Endothelial cell (in vitro differentiated cells): ENCODE measurements at regions not wholly inside any gene's neighbourhood (a gene's known extent, or its start where the extent isn't known, plus 50 kb on each side); places are given as distances from the start of the nearest gene placed in this dataset.

Experiments used
- DNase-seq: peaks from one replicate; pipeline ENCODE4 v3.0.0; 2021; ENCODE audit warnings: low spot score
- H3K27ac Mint-ChIP-seq: one replicate; pipeline ENCODE4 v1.8.0; 2021; ENCODE audit warnings: mixed read lengths, inconsistent platforms; ENCODE audit not compliant: unreplicated experiment
- H3K27me3 Mint-ChIP-seq: one replicate; pipeline ENCODE4 v1.8.0; 2021; ENCODE audit warnings: mild to moderate bottlenecking, moderate library complexity, mixed read lengths, inconsistent platforms; ENCODE audit not compliant: unreplicated experiment
- H3K36me3 Mint-ChIP-seq: one replicate; pipeline ENCODE4 v1.8.0; 2021; ENCODE audit warnings: mild to moderate bottlenecking, low read depth, mixed read lengths, inconsistent platforms; ENCODE audit not compliant: unreplicated experiment
- H3K4me1 Mint-ChIP-seq: one replicate; pipeline ENCODE4 v1.8.0; 2021; ENCODE audit warnings: mild to moderate bottlenecking, mixed read lengths, inconsistent platforms; ENCODE audit not compliant: unreplicated experiment
- H3K4me3 Mint-ChIP-seq: one replicate; pipeline ENCODE4 v1.8.0; 2021; ENCODE audit warnings: mild to moderate bottlenecking, mixed read lengths, inconsistent platforms; ENCODE audit not compliant: unreplicated experiment
- H3K9me3 Mint-ChIP-seq: one replicate; pipeline ENCODE4 v1.8.0; 2021; ENCODE audit warnings: mixed read lengths, inconsistent platforms; ENCODE audit not compliant: unreplicated experiment
- TF ChIP-seq, protein P1 (sequence below): fragments of 200-600 bp; sonication (generic); IDR thresholded peaks from one replicate; pipeline ENCODE4 v1.5.0; 2021; ENCODE audit warnings: antibody characterized with exemption; ENCODE audit not compliant: unreplicated experiment

DNA sequence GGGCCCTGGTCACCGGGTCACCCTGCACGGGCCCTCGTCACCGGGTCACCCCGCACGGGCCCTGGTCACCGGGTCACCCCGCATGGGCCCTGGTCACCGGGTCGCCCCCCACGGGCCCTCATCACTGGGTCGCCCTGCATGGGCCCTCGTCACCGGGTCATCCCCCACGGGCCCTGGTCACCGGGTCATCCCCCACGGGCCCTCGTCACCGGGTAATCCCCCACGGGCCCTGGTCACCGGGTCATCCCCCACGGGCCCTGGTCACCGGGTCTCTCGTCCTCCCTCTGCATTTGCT is 77.6 kb downstream of the RIPK4 start:
- no peak overlapping the region for H3K27ac Mint-ChIP-seq
- no peaks in the 10 kb centered on the region for H3K9me3 Mint-ChIP-seq
- TF ChIP-seq, protein P1, sequence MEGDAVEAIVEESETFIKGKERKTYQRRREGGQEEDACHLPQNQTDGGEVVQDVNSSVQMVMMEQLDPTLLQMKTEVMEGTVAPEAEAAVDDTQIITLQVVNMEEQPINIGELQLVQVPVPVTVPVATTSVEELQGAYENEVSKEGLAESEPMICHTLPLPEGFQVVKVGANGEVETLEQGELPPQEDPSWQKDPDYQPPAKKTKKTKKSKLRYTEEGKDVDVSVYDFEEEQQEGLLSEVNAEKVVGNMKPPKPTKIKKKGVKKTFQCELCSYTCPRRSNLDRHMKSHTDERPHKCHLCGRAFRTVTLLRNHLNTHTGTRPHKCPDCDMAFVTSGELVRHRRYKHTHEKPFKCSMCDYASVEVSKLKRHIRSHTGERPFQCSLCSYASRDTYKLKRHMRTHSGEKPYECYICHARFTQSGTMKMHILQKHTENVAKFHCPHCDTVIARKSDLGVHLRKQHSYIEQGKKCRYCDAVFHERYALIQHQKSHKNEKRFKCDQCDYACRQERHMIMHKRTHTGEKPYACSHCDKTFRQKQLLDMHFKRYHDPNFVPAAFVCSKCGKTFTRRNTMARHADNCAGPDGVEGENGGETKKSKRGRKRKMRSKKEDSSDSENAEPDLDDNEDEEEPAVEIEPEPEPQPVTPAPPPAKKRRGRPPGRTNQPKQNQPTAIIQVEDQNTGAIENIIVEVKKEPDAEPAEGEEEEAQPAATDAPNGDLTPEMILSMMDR, result no peak
- peaks cover 10% of the 10 kb centered on the region for H3K27me3 Mint-ChIP-seq
- peaks cover 3% of the 10 kb centered on the region for H3K36me3 Mint-ChIP-seq
- DNase-seq, result no peak
- peaks cover 26% of the 10 kb centered on the region for H3K4me1 Mint-ChIP-seq
- no peak overlapping the region for H3K4me3 Mint-ChIP-seq

DNA sequence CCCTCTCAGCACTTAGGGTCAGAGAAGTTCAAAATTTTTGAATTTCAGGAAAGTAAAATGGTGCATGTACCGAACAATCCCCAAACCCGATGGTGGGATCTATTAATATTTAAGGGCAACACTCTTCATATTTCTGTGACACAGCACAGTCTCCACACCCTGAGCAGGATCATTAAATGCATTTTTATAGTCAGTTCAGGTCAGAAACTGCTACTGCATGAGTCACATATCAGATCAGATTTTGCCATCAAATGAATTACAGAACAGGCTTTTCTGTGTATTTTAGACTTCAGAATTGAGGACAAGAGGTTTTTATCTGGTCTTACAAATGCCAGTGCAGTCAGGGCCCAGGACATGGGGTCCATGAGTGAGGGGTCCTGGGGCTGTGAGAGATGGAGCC is 79.2 kb downstream of the RIPK4 start:
- Mint-ChIP-seq H3K4me1 (peaks cover 28% of the 10 kb centered on the region), H3K27me3 (peaks cover 11% of the 10 kb centered on the region), H3K27ac (no peak overlapping the region), H3K9me3 (no peaks in the 10 kb centered on the region), H3K36me3 (peaks cover 3% of the 10 kb centered on the region), H3K4me3 (no peak overlapping the region)
- no peak for DNase-seq
- TF ChIP-seq, protein P1, result no peak

DNA sequence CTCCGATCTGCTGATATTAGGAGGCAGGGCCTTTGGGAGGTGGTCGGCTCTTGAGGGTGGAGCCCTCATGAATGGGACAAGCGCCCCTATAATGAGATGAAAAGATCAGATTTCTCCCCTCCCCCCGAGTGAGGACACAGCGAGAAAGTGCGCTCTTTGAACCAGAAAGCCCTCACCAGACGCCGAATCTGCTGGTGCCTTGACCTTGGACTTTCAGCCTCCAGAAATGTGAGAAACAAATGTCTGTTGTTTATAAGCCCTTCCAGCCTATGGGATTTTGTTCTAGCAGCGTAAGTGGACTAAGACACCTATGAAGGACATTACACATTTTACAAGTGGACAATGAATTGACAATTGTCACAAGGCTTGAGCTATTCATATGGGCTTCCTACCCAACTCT is 80.2 kb downstream of the RIPK4 start:
- no peak overlapping the region for H3K27ac Mint-ChIP-seq
- no peak overlapping the region for H3K4me3 Mint-ChIP-seq
- H3K4me1 Mint-ChIP-seq, result peaks cover 19% of the 10 kb centered on the region
- peaks cover 13% of the 10 kb centered on the region for H3K27me3 Mint-ChIP-seq
- TF ChIP-seq, protein P1, result no peak
- H3K36me3 Mint-ChIP-seq, result peaks cover 3% of the 10 kb centered on the region
- no peak for DNase-seq
- no peaks in the 10 kb centered on the region for H3K9me3 Mint-ChIP-seq

DNA sequence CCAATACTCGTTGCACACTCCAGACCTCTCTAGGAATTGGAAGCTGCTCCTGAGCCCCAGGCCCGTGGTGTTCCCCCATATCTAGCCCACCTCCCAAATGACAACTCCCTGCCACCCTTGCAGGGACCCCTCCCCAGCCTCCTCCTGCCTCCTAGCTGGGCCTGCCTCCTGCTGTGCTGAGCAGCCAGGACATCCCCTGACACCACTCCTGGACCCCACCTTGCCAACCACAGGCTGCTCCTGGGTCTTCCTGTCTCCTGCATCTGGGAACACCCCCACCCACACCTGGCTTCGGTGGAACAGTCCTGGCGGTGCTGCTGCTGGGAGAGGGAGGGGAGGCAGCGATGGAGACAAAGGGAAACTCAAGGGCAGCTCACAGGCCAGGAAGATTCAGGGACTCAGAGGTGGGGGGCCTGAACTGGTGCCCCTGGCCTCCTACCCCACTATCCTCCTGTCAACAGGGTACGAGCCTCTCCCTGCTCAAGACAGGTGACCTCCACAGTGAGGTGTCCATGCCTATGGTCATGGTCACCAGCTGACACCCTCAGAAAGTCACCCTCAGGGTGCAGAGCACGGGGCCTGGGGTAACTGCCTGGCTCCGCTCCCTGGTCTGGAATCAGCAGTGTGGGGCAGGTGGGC is 81.2 kb downstream of the RIPK4 start:
- Mint-ChIP-seq H3K9me3 (no peaks in the 10 kb centered on the region), H3K4me3 (no peak overlapping the region), H3K4me1 (peaks cover 10% of the 10 kb centered on the region), H3K36me3 (peaks cover 3% of the 10 kb centered on the region), H3K27ac (no peak overlapping the region), H3K27me3 (peaks cover 13% of the 10 kb centered on the region)
- DNase-seq, result no peak
- TF ChIP-seq, protein P1, result no peak

DNA sequence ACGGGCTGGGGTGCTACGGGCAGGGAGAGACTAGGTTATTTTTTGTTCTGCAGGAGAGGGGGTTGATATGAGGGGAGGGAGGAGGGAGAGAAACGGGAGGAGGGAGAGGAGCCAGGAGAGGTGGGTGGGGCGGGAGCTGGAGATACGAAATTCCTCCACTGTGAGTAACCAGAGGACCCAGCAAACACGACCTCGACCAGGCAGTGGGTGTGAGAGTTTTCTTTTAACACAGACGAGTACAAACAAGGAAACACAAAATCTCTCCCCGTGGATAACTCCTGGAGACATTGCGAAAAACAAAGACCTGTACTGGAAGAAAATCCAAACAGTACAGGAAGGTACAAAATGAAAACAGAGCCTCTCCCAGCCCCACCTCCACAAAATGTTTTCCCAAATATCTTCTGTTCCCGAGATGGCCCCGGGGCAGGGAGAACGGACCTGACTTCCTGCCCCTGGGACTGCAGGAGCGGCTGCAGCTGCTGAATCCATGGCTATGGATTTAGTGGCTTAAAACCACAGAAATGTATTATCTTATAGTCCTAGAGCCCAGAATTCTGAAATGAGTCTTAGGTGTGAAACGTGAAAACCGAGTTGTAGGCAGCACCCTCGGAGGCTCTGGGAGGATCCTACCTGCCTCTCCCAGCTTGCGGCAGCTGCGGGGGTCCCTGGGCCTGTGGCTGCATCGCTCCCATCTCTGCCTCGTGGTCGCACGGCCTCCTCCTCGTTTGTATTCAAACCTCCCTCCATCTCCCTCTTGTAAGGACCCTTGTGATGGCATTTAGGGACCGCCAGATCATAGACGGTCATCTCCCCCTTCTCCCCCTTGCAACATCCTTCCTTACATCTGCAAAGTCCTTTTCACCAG is 82.2 kb downstream of the RIPK4 start:
- no peaks in the 10 kb centered on the region for H3K9me3 Mint-ChIP-seq
- TF ChIP-seq, protein P1, result no peak
- peaks cover 13% of the 10 kb centered on the region for H3K27me3 Mint-ChIP-seq
- H3K4me1 Mint-ChIP-seq, result peaks cover 10% of the 10 kb centered on the region
- H3K4me3 Mint-ChIP-seq, result no peak overlapping the region
- H3K36me3 Mint-ChIP-seq, result peaks cover 2% of the 10 kb centered on the region
- H3K27ac Mint-ChIP-seq, result no peak overlapping the region
- no peak for DNase-seq
